ENCODE measurements at regions not wholly inside any gene's neighbourhood (a gene's known extent, or its start where the extent isn't known, plus 50 kb on each side); places are given as distances from the start of the nearest gene placed in this dataset.
A peak's percentile ranks its signal among the peaks of the same experiment; 100 is the strongest.

DNA sequence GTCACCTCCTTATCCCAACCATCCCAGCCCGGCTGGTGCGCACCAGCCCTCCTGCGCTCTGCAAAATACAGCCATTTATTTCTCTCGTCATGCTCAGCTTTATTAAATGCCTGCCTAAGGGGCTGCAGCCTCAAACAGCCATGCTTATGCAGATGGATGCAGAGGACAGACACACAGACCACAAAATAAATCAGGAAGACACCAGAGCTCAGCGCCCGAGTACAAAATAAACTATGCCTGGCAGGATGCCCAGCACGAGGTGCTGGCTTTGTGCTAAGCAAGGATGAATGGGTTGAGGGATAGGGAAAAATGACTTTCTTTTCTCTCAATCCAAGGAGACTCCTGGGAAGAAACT lies 70.5 kb downstream of the RPUSD4 start:
- peaks cover 65% of the 10 kb centered on the region for H3K27me3 ChIP-seq (ENCODE audit: control insufficient read depth, insufficient read depth, low read length)
- H2AK9ac ChIP-seq (replicated peaks; ENCODE audit: low read depth, low read length, poor library complexity), result peak overlapping the region; percentile 76
- H3K36me3 ChIP-seq (ENCODE audit: control insufficient read depth, insufficient read depth, low read length), result no peaks in the 10 kb centered on the region
- H3K79me1 ChIP-seq (ENCODE audit: low read depth in 1 of 2, low read length in 2 of 2), result no peaks in the 10 kb centered on the region
- no peak overlapping the region for H2AK5ac ChIP-seq (ENCODE audit: low read depth, low read length)
- in situ Hi-C loops (cut with MboI; ENCODE audit: low sequenced_read_pairs) (no loop called here), dilution Hi-C loops (cut with HindIII; ENCODE audit: low sequenced_read_pairs, unreplicated experiment) (no loop called here), intact Hi-C loops (cut with micrococcal nuclease) (no loop called here)
- no peak overlapping the region for H2BK20ac ChIP-seq (ENCODE audit: low read depth, low read length)
- H3K18ac ChIP-seq (ENCODE audit: low read depth, low read length), result no peak overlapping the region
- H4K91ac ChIP-seq (ENCODE audit: insufficient read depth, low read depth, low read length), result no peak overlapping the region
- no peak for TF ChIP-seq MXI1 (IDR thresholded peaks at IDR 0.05; ENCODE audit: borderline replicate concordance, low read depth, low read length)
- peak; percentile 51; the same call in 1 of the 2 replicates for TF ChIP-seq BHLHE40 (IDR thresholded peaks at IDR 0.05; ENCODE audit: low read depth, low read length)
- peak overlapping the region; percentile 78; the same call in 1 of the 2 replicates for H3K4me2 ChIP-seq (ENCODE audit: low read depth, low read length)
- DNase-seq (peak; percentile 70), ATAC-seq (ENCODE audit: low read depth) (peak; percentile 56)
- WGBS, 2 experiments (ENCODE audit: extremely low coverage in 2 of 2, insufficient read length in 1 of 2), result no CpG with 5 or more reads among the region's 7 CpGs
- H4K20me1 ChIP-seq (ENCODE audit: insufficient read depth, low read length), result 0 out of 2 replicates have a peak, but pooled peaks cover 3% of the 10 kb centered on the region
- H2BK120ac ChIP-seq (ENCODE audit: low read depth, low read length), result no peak overlapping the region
- no peak overlapping the region for H4K5ac ChIP-seq (ENCODE audit: low read depth, low read length)
- no peaks in the 10 kb centered on the region for H3K9me1 ChIP-seq (ENCODE audit: insufficient read depth, low read length)
- peaks cover 18% of the 10 kb centered on the region; the same call in 1 of the 2 replicates for H3K4me1 ChIP-seq (ENCODE audit: control insufficient read depth, insufficient read depth, low read length)
- H3K23ac ChIP-seq (ENCODE audit: low read depth, low read length), result no peak overlapping the region
- H4K8ac ChIP-seq (ENCODE audit: low read depth in 2 of 2, low read length in 2 of 2), result no peak overlapping the region
- H2BK15ac ChIP-seq (ENCODE audit: low read depth, low read length), result no peak overlapping the region
- BruUV-seq (replicated peaks), result no TSS peak
- CTCF ChIA-PET, result no interaction called here
- H3K27ac ChIP-seq (ENCODE audit: insufficient read depth, low read length), result no peak overlapping the region
- no peak overlapping the region for H2BK5ac ChIP-seq (ENCODE audit: low read depth, low read length, poor library complexity, severe bottlenecking)
- H3K4ac ChIP-seq (ENCODE audit: low read depth, low read length), result no peak overlapping the region
- no peaks in the 10 kb centered on the region for H3K9me3 ChIP-seq (ENCODE audit: control insufficient read depth, insufficient read depth, low read length)
- POLR2A ChIA-PET (ENCODE audit: unreplicated experiment), result no interaction called here
- H3K14ac ChIP-seq (replicated peaks; ENCODE audit: low read depth, low read length), result no peak overlapping the region
- no peak overlapping the region for H3K4me3 ChIP-seq (ENCODE audit: insufficient read depth, low read depth, low read length)
- no peak overlapping the region for H3K56ac ChIP-seq (ENCODE audit: extremely low read depth, insufficient read depth, low read length)
- H2AFZ ChIP-seq (replicated peaks; ENCODE audit: low read length, poor library complexity), result peak overlapping the region; percentile 54
- no peak overlapping the region for H3K9ac ChIP-seq (ENCODE audit: low read depth, low read length)
